GM12878 (cell line): ENCODE measurements at regions not wholly inside any gene's neighbourhood (a gene's known extent, or its start where the extent isn't known, plus 50 kb on each side); places are given as distances from the start of the nearest gene placed in this dataset.

Experiments
- ATAC-seq: fragments of 200-7000 bp; cut with Tn5 transposase; 3 replicates; pipeline ENCODE4 v1.9.1; 2020; ENCODE audit warnings: mild to moderate bottlenecking, moderate library complexity
- BruUV-seq: library from RNA; stranded (reverse); fragments of 400-500 nt; replicated peaks from 2 replicates; lab custom pipeline; 2021; lab: Mats Ljungman, UMichigan
- CTCF ChIA-PET: fragments of 300-600 bp; sonication (Branson Sonifier 250); formaldehyde crosslinking; extraction: SDS; loops from one replicate; lab custom pipeline; 2021; ENCODE audit warnings: inconsistent platforms; lab: Yijun Ruan, JAX
- POLR2A ChIA-PET: fragments of 350-600 bp; formaldehyde crosslinking; extraction: SDS; loops from one replicate; lab custom pipeline; 2021; ENCODE audit warnings: inconsistent platforms; lab: Charles Lee
- RAD21 ChIA-PET: fragments of 300-600 bp; sonication (Branson Sonifier 250); formaldehyde crosslinking; loops from one replicate; lab custom pipeline; 2023; ENCODE audit warnings: antibody characterized with exemption; ENCODE audit not compliant: unreplicated experiment; lab: Charles Lee
- SMC1A ChIA-PET: fragments of 300-600 bp; sonication (Branson Sonifier 250); formaldehyde crosslinking; loops from one replicate; lab custom pipeline; 2023; ENCODE audit not compliant: unreplicated experiment, uncharacterized antibody; lab: Charles Lee
- DNase-seq: peaks from one replicate; pipeline ENCODE4 v3.0.0-alpha.2; 2011; ENCODE audit warnings: low read depth, low spot score
- FAIRE-seq: peaks from 3 replicates; lab custom pipeline; 2011; peaks lifted over from hg19 to GRCh38; lab: Jason Lieb, UNC
- H2AFZ ChIP-seq: 2 replicates; pipeline ENCODE4 v1.6.0; 2011; ENCODE audit warnings: low read depth, low read length, control low read depth; ENCODE audit not compliant: control insufficient read depth
- H3K27ac ChIP-seq: 2 replicates; pipeline ENCODE4 v1.5.1; 2011; ENCODE audit warnings: control low read depth; ENCODE audit not compliant: control insufficient read depth, insufficient read depth
- H3K27me3 ChIP-seq, 2 experiments: replicated peaks in 1 of 2; 2 replicates each; pipeline versions ENCODE4 v1.6.0 to v1.6.1; 2011; ENCODE audit warnings: low read length in 1 of 2; ENCODE audit not compliant: control insufficient read depth in 2 of 2, insufficient read depth in 2 of 2
- H3K36me3 ChIP-seq, 2 experiments: 2 replicates each; pipeline ENCODE4 v1.5.1; 2011; ENCODE audit warnings: low read length in 1 of 2; ENCODE audit not compliant: control insufficient read depth in 2 of 2, insufficient read depth in 2 of 2
- H3K4me1 ChIP-seq: 2 replicates; pipeline ENCODE4 v1.6.1; 2011; ENCODE audit warnings: mild to moderate bottlenecking, low read length, moderate library complexity, mixed read lengths; ENCODE audit not compliant: control insufficient read depth, insufficient read depth
- H3K4me2 ChIP-seq: 2 replicates; pipeline ENCODE4 v1.6.0; 2011; ENCODE audit warnings: control low read depth; ENCODE audit not compliant: control insufficient read depth, insufficient read depth
- H3K4me3 ChIP-seq: fragments of 200-600 bp; sonication (generic); 2 replicates; pipeline ENCODE4 v1.5.1; 2016
- H3K79me2 ChIP-seq: 2 replicates; pipeline ENCODE4 v1.6.0; 2011; ENCODE audit warnings: low read length; ENCODE audit not compliant: control insufficient read depth, insufficient read depth
- H3K9ac ChIP-seq: 2 replicates; pipeline ENCODE4 v1.8.0; 2011; ENCODE audit warnings: low read length, control low read depth, mixed read lengths; ENCODE audit not compliant: control insufficient read depth, insufficient read depth
- H3K9me3 ChIP-seq: replicated peaks from 3 replicates; pipeline ENCODE4 v1.5.1; 2011; ENCODE audit warnings: mild to moderate bottlenecking, low read length; ENCODE audit not compliant: control insufficient read depth, insufficient read depth
- H4K20me1 ChIP-seq: 2 replicates; pipeline ENCODE4 v1.6.0; 2011; ENCODE audit not compliant: control insufficient read depth, insufficient read depth
- E2F8 ChIP-seq: fragments of 450-650 bp; IDR thresholded peaks from 2 replicates; pipeline ENCODE4 v1.6.1; 2018; ENCODE audit warnings: mild to moderate bottlenecking, low read depth, moderate library complexity; ENCODE audit not compliant: partially characterized antibody
- IKZF1 ChIP-seq: fragments of 450-650 bp; conservative IDR thresholded peaks from 2 replicates; pipeline ENCODE4 v1.6.1; 2017; ENCODE audit warnings: antibody characterized with exemption, mild to moderate bottlenecking
- LARP7 ChIP-seq: fragments of 450-650 bp; IDR thresholded peaks from 2 replicates; pipeline ENCODE4 v1.6.1; 2017; ENCODE audit warnings: mild to moderate bottlenecking
- SMARCA5 ChIP-seq: fragments of 450-650 bp; IDR thresholded peaks from 2 replicates; pipeline ENCODE4 v1.6.1; 2017; ENCODE audit warnings: mild to moderate bottlenecking
- SPI1 ChIP-seq: IDR thresholded peaks from 2 replicates; pipeline ENCODE4 v1.6.1; 2011; ENCODE audit warnings: low read depth, mild to moderate bottlenecking, low read length, moderate library complexity, borderline replicate concordance; ENCODE audit not compliant: insufficient read depth
- USF2 ChIP-seq: IDR thresholded peaks from 2 replicates; pipeline ENCODE4 v1.6.1; 2011; ENCODE audit warnings: low read depth, low read length, improper control_type of control experiment, borderline replicate concordance
- WGBS: methylation state at CpG from one replicate; pipeline ENCODE4 v1.1.6; 2016; ENCODE audit warnings: low lambda C conversion rate; ENCODE audit not compliant: insufficient replicate concordance, insufficient coverage; ENCODE audit errors: missing lambda C conversion rate; 5-methylcytosine and 5-hydroxymethylcytosine counted together
- in situ Hi-C: fragments of 300-500 bp; cut with MboI; formaldehyde crosslinking; loops from 9 replicates; pipeline ENCODE4 v1.14.3; 2018; ENCODE audit warnings: mixed read lengths
- intact Hi-C: fragments of 100-400 bp; cut with micrococcal nuclease; formaldehyde crosslinking; loops from one replicate; pipeline ENCODE4 v1.14.2; 2022; ENCODE audit not compliant: unreplicated experiment

GRCh38 chr7:152986376-152986775, 226.8 kb downstream of the ACTR3B start:
- in situ Hi-C loops, result no loop called here
- FAIRE-seq, result no peak
- Histone ChIP-seq H3K27ac (no peak overlapping the region), H3K4me3 (no peak overlapping the region), H3K9ac (no peak overlapping the region), H3K4me1 (no peaks in the 10 kb centered on the region)
- ATAC-seq, result no peak
- no TSS peak for BruUV-seq
- no peak for TF ChIP-seq USF2
- no peak for TF ChIP-seq IKZF1
- no peak for TF ChIP-seq SMARCA5
- no peak for TF ChIP-seq E2F8
- no peak for TF ChIP-seq SPI1
- TF ChIP-seq LARP7, result no peak
- TF ChIP-seq, all 136 proteins: peak for 0
- ChIA-PET CTCF (no interaction called here), RAD21 (no interaction called here), POLR2A (no interaction called here), SMC1A (no interaction called here)
- no peak for DNase-seq
- intact Hi-C loops, result no loop called here
- 25% methylated on average over 4 of the region's 4 CpGs for WGBS
- no peaks in the 10 kb centered on the region for H3K27me3 ChIP-seq
- no peaks in the 10 kb centered on the region for H3K79me2 ChIP-seq
- no peaks in the 10 kb centered on the region for H4K20me1 ChIP-seq
- H3K36me3 ChIP-seq, result no peaks in the 10 kb centered on the region
- no peak overlapping the region for H2AFZ ChIP-seq
- H3K4me2 ChIP-seq, result no peak overlapping the region
- no peaks in the 10 kb centered on the region; the same call in 2 of the 3 replicates for H3K9me3 ChIP-seq
